NCI-H69 (cell line): ENCODE measurements at regions not wholly inside any gene's neighbourhood (a gene's known extent, or its start where the extent isn't known, plus 50 kb on each side); places are given as distances from the start of the nearest gene placed in this dataset.

Experiments
- DNase-seq: peaks from one replicate; lab custom pipeline; 2025; lab: John Stamatoyannopoulos, UW

- no peak for DNase-seq
Measured at GRCh38 chr7:96410126-96410839, 88.4 kb upstream of the SLC25A13 start.

DNA sequence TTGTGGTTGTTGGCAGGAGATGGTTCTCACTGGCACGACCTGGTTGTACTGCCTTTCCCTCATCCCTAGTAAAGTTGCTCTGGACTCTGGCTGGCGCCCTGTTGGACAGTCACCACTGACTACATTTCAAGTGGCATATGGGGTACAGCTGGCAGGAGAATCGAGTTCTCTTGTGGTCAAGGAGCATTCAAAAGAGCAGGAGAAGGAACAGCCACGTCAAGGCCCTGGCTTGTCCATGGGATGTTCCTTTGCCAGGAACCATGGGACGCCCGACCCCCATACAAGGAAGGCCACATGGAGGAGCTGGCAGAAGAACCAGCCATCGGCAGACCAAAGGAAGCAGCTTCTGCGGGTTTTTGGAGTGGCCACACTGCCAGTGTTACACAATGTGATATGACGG lies 87.0 kb upstream of the SLC25A13 start:
- DNase-seq = no peak

- no peak for DNase-seq
Measured at GRCh38 chr7:96407427-96407826, 85.5 kb upstream of the SLC25A13 start.

- DNase-seq = no peak
Measured at GRCh38 chr7:96402913-96403312, 81.0 kb upstream of the SLC25A13 start.

- no peak for DNase-seq
Measured at GRCh38 chr7:96401200-96401599, 79.3 kb upstream of the SLC25A13 start.

- DNase-seq = peak; percentile 23
Measured at GRCh38 chr7:96400518-96400917, 78.6 kb upstream of the SLC25A13 start.

GRCh38 chr7:96400001-96400400 lies 78.1 kb upstream of the SLC25A13 start:
- DNase-seq = no peak

DNA sequence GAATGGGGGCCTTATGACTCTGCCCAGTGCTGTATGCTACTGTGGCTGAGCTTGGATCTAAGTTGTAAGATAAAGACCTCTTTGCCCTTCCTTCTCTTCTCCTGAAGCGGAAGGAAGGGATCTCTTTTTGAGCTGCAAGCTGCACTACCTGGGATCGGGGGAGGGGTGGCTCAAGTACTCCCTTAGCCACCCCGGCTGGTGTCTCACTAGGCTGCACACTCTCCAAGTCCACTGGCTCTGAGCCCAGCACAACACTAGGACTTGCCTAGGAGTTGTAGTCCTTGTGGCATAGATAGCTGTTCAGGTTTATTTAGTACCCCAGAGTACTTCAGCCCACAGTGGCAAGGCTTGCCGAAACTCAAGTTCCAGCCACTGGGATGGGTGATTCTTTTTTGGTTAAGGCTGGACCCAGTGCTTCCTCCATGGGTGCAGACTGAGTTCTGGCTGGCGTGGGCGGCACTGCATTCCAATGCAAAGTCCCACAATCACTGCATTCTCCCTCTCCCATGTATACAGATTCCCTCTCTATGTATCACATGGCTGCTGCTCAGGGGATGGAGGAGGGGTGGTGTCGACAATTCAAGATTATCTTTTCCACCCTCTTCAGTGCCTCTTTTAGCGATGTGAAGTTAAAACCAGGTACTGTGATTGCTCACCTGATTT lies 76.2 kb upstream of the SLC25A13 start:
- DNase-seq = no peak

DNA sequence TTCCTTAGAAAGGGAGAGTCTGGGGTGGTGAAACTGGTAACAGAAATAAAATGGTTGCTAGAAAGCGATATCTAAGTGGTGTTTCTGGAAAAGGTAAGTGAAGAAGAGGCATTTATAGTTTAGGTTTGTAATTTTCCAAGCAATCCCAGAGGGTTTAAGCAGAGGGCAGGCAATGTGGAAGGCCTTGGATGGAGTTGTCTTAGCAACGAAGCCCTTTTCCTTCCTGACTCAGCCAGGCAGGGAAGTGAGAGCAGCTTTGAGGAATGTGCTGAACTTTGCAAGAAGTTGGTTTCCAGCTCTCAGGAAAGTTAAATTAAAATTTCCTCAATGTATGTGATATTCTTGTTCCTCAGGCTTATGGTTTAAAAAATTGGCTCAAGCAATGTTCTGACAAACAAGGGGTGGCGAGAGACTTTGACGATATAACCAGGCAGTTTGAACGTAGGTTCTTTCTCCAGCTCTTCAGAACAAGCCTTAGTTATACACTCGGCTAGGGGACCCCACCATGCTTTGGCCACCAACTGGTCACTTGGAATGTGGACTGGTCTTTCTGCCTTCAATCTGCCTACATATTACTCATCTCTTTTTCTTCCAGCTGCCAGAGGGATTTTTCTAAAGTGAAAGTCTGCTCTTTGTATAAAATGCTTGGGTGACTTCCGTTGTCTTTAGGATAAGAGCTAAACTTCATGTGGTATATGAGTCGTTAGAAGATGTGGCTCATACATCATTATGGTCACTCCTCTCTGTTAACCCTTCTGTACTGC lies 66.9 kb upstream of the SLC25A13 start:
- DNase-seq = peak; percentile 58

- peak; percentile 78 for DNase-seq
Measured at GRCh38 chr7:96388166-96388565, 66.3 kb upstream of the SLC25A13 start.

DNA sequence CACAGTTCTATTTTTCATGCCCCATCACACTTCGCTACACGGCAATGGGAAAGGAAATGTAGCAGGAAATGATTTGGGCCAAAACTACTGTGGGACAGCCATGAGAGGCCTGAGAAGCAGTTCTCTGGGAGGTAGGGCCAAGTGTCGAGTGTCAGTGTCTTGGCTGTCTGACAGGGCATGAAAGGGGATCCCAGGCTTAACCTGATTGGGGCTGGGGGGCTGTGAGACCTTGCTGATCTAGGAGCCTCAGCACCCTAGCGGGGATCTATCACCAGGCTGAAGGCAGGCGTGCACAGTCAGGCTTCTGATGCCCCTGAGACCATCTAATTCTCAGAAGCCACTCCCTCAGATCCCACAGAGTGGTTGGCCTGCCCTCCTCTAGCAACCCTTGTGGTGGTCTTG lies 58.2 kb upstream of the SLC25A13 start:
- DNase-seq = peak; percentile 51

- DNase-seq = no peak
Measured at GRCh38 chr7:96377399-96377798, 55.5 kb upstream of the SLC25A13 start.
